Neural cell (in vitro differentiated cells): ENCODE measurements at regions not wholly inside any gene's neighbourhood (a gene's known extent, or its start where the extent isn't known, plus 50 kb on each side); places are given as distances from the start of the nearest gene placed in this dataset.

Experiments used
- CTCF ChIP-seq: fragments of 450-650 bp; IDR thresholded peaks from 2 replicates; pipeline ENCODE4 v1.5.1; 2014; ENCODE audit warnings: antibody characterized with exemption, mild to moderate bottlenecking, moderate library complexity; ENCODE audit not compliant: poor library complexity, severe bottlenecking
- EP300 ChIP-seq: fragments of 450-650 bp; conservative IDR thresholded peaks from 2 replicates; pipeline ENCODE4 v1.6.1; 2014; ENCODE audit warnings: antibody characterized with exemption, mild to moderate bottlenecking, moderate library complexity; ENCODE audit not compliant: poor library complexity, severe bottlenecking
- EZH2 ChIP-seq: fragments of 200-600, 300-800 bp; shearing (Covaris generic), sonication (generic); IDR thresholded peaks from 2 replicates; pipeline ENCODE4 v1.6.1; 2014; ENCODE audit warnings: antibody characterized with exemption, low read length, borderline replicate concordance, mild to moderate bottlenecking; ENCODE audit not compliant: insufficient read depth, poor library complexity, severe bottlenecking
- POLR2AphosphoS5 ChIP-seq: IDR thresholded peaks from 2 replicates; pipeline ENCODE4 v1.6.1; 2012
- RAD21 ChIP-seq: fragments of 450-650 bp; conservative IDR thresholded peaks from 2 replicates; pipeline ENCODE4 v1.6.1; 2014; ENCODE audit warnings: antibody characterized with exemption, mild to moderate bottlenecking, moderate library complexity
- SMC3 ChIP-seq: fragments of 450-650 bp; conservative IDR thresholded peaks from 2 replicates; pipeline ENCODE4 v1.6.1; 2014; ENCODE audit warnings: antibody characterized with exemption, mild to moderate bottlenecking, moderate library complexity; ENCODE audit not compliant: poor library complexity
- TF ChIP-seq, protein P1 (sequence below): IDR thresholded peaks from 2 replicates; pipeline ENCODE4 v1.6.1; 2012; ENCODE audit warnings: borderline replicate concordance

GRCh38 chr4:181793096-181793495 is 450.1 kb upstream of the TENM3 start:
- TF ChIP-seq CTCF (no peak), POLR2AphosphoS5 (no peak), RAD21 (no peak), SMC3 (no peak), EP300 (no peak), EZH2 (no peak)
- TF ChIP-seq, protein P1, sequence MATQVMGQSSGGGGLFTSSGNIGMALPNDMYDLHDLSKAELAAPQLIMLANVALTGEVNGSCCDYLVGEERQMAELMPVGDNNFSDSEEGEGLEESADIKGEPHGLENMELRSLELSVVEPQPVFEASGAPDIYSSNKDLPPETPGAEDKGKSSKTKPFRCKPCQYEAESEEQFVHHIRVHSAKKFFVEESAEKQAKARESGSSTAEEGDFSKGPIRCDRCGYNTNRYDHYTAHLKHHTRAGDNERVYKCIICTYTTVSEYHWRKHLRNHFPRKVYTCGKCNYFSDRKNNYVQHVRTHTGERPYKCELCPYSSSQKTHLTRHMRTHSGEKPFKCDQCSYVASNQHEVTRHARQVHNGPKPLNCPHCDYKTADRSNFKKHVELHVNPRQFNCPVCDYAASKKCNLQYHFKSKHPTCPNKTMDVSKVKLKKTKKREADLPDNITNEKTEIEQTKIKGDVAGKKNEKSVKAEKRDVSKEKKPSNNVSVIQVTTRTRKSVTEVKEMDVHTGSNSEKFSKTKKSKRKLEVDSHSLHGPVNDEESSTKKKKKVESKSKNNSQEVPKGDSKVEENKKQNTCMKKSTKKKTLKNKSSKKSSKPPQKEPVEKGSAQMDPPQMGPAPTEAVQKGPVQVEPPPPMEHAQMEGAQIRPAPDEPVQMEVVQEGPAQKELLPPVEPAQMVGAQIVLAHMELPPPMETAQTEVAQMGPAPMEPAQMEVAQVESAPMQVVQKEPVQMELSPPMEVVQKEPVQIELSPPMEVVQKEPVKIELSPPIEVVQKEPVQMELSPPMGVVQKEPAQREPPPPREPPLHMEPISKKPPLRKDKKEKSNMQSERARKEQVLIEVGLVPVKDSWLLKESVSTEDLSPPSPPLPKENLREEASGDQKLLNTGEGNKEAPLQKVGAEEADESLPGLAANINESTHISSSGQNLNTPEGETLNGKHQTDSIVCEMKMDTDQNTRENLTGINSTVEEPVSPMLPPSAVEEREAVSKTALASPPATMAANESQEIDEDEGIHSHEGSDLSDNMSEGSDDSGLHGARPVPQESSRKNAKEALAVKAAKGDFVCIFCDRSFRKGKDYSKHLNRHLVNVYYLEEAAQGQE: no peak
